Endothelial cell of umbilical vein (primary cell): ENCODE measurements at regions not wholly inside any gene's neighbourhood (a gene's known extent, or its start where the extent isn't known, plus 50 kb on each side); places are given as distances from the start of the nearest gene placed in this dataset.

Experiments used
- BruUV-seq: library from RNA; stranded (reverse); fragments of 400-500 nt; replicated peaks from 2 replicates; lab custom pipeline; 2021; lab: Mats Ljungman, UMichigan
- CTCF ChIA-PET: fragments of 300-600, 350-600 bp; sonication (Branson Sonifier 250); formaldehyde crosslinking; loops from one replicate; lab custom pipeline; 2021; ENCODE audit warnings: antibody characterized with exemption, inconsistent platforms; lab: Charles Lee
- POLR2A ChIA-PET: fragments of 300-600, 350-600 bp; sonication (Branson Sonifier 250); formaldehyde crosslinking; loops from one replicate; lab custom pipeline; 2021; ENCODE audit warnings: antibody characterized with exemption, inconsistent platforms; lab: Charles Lee
- DNase-seq: peaks from one replicate; pipeline ENCODE4 v3.0.0-alpha.2; 2011; ENCODE audit warnings: low read depth, low spot score
- FAIRE-seq: peaks from 2 replicates; lab custom pipeline; 2011; peaks lifted over from hg19 to GRCh38; lab: Jason Lieb, UNC
- H2AFZ ChIP-seq: 2 replicates; pipeline ENCODE4 v1.6.0; 2012; ENCODE audit warnings: low read depth, low read length, control low read depth, inconsistent platforms
- H3K27ac ChIP-seq: 2 replicates; pipeline ENCODE4 v1.5.1; 2011; ENCODE audit warnings: low read depth, mild to moderate bottlenecking, control low read depth, low read length, moderate library complexity; ENCODE audit not compliant: insufficient read depth
- H3K27me3 ChIP-seq, 2 experiments: 2 replicates each; pipeline versions ENCODE4 v1.6.0 to v1.6.1; 2011; ENCODE audit warnings: low read length in 2 of 2, mixed read lengths in 1 of 2; ENCODE audit not compliant: control insufficient read depth in 2 of 2, insufficient read depth in 2 of 2
- H3K36me3 ChIP-seq, 2 experiments: 2 replicates in 1 of 2; 3 replicates in 1 of 2; pipeline ENCODE4 v1.5.1; 2011; ENCODE audit warnings: low read length in 2 of 2, mild to moderate bottlenecking in 1 of 2, moderate library complexity in 1 of 2; ENCODE audit not compliant: control insufficient read depth in 2 of 2, insufficient read depth in 2 of 2; ENCODE audit errors: extremely low read depth in 1 of 2
- H3K4me1 ChIP-seq: 3 replicates; pipeline ENCODE4 v1.5.1; 2011; ENCODE audit warnings: mild to moderate bottlenecking, low read length; ENCODE audit not compliant: control insufficient read depth, insufficient read depth; ENCODE audit errors: extremely low read depth
- H3K4me2 ChIP-seq: 2 replicates; pipeline ENCODE4 v1.6.1; 2011; ENCODE audit warnings: low read length, control low read depth, mixed read lengths; ENCODE audit not compliant: insufficient read depth
- H3K4me3 ChIP-seq, 3 experiments: fragments of 200-600 bp in 1 of 3; sonication (generic), shearing (Covaris generic) in 1 of 3; replicated peaks in 1 of 3; 2 replicates each; pipeline ENCODE4 v1.5.1; 2011 to 2016; ENCODE audit warnings: control low read depth in 3 of 3, low read length in 3 of 3, mild to moderate bottlenecking in 2 of 3, inconsistent platforms in 1 of 3, low read depth in 1 of 3, moderate library complexity in 1 of 3; ENCODE audit not compliant: insufficient read depth in 1 of 3
- H3K79me2 ChIP-seq: 2 replicates; pipeline ENCODE4 v1.6.0; 2012; ENCODE audit warnings: low read length, inconsistent platforms; ENCODE audit not compliant: control insufficient read depth, insufficient read depth
- H3K9ac ChIP-seq: replicated peaks from 2 replicates; pipeline ENCODE3; 2011; ENCODE audit warnings: low read length, control low read depth; ENCODE audit not compliant: insufficient read depth; ENCODE audit errors: extremely low read depth
- H3K9me1 ChIP-seq: replicated peaks from 3 replicates; pipeline ENCODE4 v1.6.0; 2011; ENCODE audit warnings: mild to moderate bottlenecking, low read length; ENCODE audit not compliant: control insufficient read depth, insufficient read depth; ENCODE audit errors: extremely low read depth
- H3K9me3 ChIP-seq: replicated peaks from 2 replicates; pipeline ENCODE4 v1.5.1; 2012; ENCODE audit warnings: low read length, inconsistent platforms; ENCODE audit not compliant: control insufficient read depth, insufficient read depth
- H4K20me1 ChIP-seq: replicated peaks from 2 replicates; pipeline ENCODE3; 2011; ENCODE audit warnings: mild to moderate bottlenecking, low read length; ENCODE audit not compliant: control insufficient read depth, insufficient read depth; ENCODE audit errors: extremely low read depth
- EZH2 ChIP-seq: IDR thresholded peaks from 2 replicates; pipeline ENCODE4 v1.6.1; 2012; ENCODE audit warnings: borderline replicate concordance, low read depth, mild to moderate bottlenecking, moderate library complexity, low read length, inconsistent platforms; ENCODE audit not compliant: severe bottlenecking
- FOS ChIP-seq: IDR thresholded peaks from 2 replicates; pipeline ENCODE4 v1.6.1; 2011; ENCODE audit warnings: mild to moderate bottlenecking, low read length, moderate library complexity, borderline replicate concordance; ENCODE audit not compliant: insufficient read depth
- GATA2 ChIP-seq: IDR thresholded peaks from 2 replicates; pipeline ENCODE4 v1.7.0; 2011; ENCODE audit warnings: low read depth, mild to moderate bottlenecking, moderate library complexity, mixed read lengths, low read length; ENCODE audit not compliant: insufficient read length, insufficient read depth
- JUN ChIP-seq: IDR thresholded peaks from 2 replicates; pipeline ENCODE4 v1.6.1; 2011; ENCODE audit warnings: borderline replicate concordance, low read depth; ENCODE audit not compliant: insufficient read length, insufficient read depth
- MAX ChIP-seq: IDR thresholded peaks from 2 replicates; pipeline ENCODE4 v1.6.1; 2011; ENCODE audit not compliant: insufficient read depth, insufficient read length
- MYC ChIP-seq: IDR thresholded peaks from one replicate; pipeline ENCODE4 v1.6.1; 2011; ENCODE audit warnings: mild to moderate bottlenecking, low read depth, low read length
- POLR2A ChIP-seq: IDR thresholded peaks from 2 replicates; pipeline ENCODE4 v1.6.1; 2012; ENCODE audit warnings: low read depth, mild to moderate bottlenecking, control low read depth, low read length
- POLR2AphosphoS5 ChIP-seq: IDR thresholded peaks from 2 replicates; pipeline ENCODE4 v1.6.1; 2012; ENCODE audit warnings: low read depth, mild to moderate bottlenecking, control low read depth, low read length, moderate library complexity; ENCODE audit not compliant: insufficient read depth
- dilution Hi-C: fragments of 300-500 bp; cut with MboI; formaldehyde crosslinking; loops from one replicate; pipeline ENCODE4 v1.15.0; 2019; ENCODE audit warnings: low sequenced_read_pairs; ENCODE audit not compliant: extremely low pct_ligation_motif_present
- intact Hi-C: fragments of 100-400 bp; cut with micrococcal nuclease; formaldehyde crosslinking; loops from one replicate; pipeline ENCODE4 v1.10.0; 2022
- TF ChIP-seq, protein P1 (sequence below), 2 donors: IDR thresholded peaks; 1 replicate in 1 of 2; 2 replicates in 1 of 2; pipeline ENCODE4 v1.5.1; 2011; ENCODE audit warnings: low read length in 2 of 2, mild to moderate bottlenecking in 2 of 2, moderate library complexity in 2 of 2, control low read depth in 1 of 2, inconsistent platforms in 1 of 2, low read depth in 1 of 2; ENCODE audit not compliant: insufficient read depth in 1 of 2; ENCODE audit errors: extremely low read depth in 1 of 2

DNA sequence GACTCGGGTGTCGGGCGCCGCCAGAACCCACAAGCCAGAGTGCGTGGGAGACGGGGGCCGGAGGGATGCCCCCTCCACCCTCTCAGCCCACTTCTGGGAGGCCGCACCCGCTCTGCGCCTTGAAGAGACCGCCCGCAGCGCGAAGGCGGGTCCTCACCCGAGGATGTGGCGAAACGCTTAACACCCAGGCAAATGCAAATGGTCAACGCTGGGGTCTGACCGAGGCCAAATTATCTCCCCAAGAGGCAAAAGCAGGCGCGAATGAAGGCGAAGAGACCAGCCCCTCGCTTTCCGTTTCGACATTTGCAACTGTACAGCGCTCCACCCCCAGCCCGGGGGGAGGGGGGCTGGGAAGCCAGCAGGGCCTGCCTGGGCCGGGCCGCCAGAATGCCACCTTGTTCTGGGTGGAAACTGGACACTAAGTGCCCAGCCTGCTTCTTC lies 137.7 kb upstream of the ZIC3 start:
- Histone ChIP-seq H3K27me3 (peaks cover 15 to 35% of the 10 kb centered on the region in 2 experiments), H3K4me1 (no peaks in the 10 kb centered on the region), H3K9me1 (no peaks in the 10 kb centered on the region), H2AFZ (no peak overlapping the region), H3K9ac (no peak overlapping the region), H3K4me3 (peak overlapping the region in 1 of 3 experiments; percentile 12), H4K20me1 (no peaks in the 10 kb centered on the region), H3K27ac (no peak overlapping the region), H3K9me3 (no peaks in the 10 kb centered on the region), H3K36me3 (no peaks in the 10 kb centered on the region), H3K79me2 (no peaks in the 10 kb centered on the region), H3K4me2 (peak overlapping the region; percentile 29)
- BruUV-seq = no TSS peak
- ChIA-PET POLR2A (no interaction called here), CTCF (no interaction called here)
- DNase-seq = no peak
- dilution Hi-C loops (no loop called here), intact Hi-C loops (no loop called here)
- TF ChIP-seq MAX (no peak), POLR2A (no peak), MYC (no peak), GATA2 (no peak), FOS (no peak), EZH2 (no peak), POLR2AphosphoS5 (no peak), JUN (no peak)
- TF ChIP-seq, protein P1, sequence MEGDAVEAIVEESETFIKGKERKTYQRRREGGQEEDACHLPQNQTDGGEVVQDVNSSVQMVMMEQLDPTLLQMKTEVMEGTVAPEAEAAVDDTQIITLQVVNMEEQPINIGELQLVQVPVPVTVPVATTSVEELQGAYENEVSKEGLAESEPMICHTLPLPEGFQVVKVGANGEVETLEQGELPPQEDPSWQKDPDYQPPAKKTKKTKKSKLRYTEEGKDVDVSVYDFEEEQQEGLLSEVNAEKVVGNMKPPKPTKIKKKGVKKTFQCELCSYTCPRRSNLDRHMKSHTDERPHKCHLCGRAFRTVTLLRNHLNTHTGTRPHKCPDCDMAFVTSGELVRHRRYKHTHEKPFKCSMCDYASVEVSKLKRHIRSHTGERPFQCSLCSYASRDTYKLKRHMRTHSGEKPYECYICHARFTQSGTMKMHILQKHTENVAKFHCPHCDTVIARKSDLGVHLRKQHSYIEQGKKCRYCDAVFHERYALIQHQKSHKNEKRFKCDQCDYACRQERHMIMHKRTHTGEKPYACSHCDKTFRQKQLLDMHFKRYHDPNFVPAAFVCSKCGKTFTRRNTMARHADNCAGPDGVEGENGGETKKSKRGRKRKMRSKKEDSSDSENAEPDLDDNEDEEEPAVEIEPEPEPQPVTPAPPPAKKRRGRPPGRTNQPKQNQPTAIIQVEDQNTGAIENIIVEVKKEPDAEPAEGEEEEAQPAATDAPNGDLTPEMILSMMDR (IDR thresholded peaks at IDR 0.05; ENCODE audit: extremely low read depth in 1 of 2, insufficient read depth in 1 of 2, low read depth in 1 of 2, low read length in 2 of 2) = no peak
- FAIRE-seq = peak; percentile 21
